GM13977 (cell line): ENCODE measurements at regions not wholly inside any gene's neighbourhood (a gene's known extent, or its start where the extent isn't known, plus 50 kb on each side); places are given as distances from the start of the nearest gene placed in this dataset.
A peak's percentile ranks its signal among the peaks of the same experiment; 100 is the strongest.

ENCODE experiments used
- DNase-seq: peaks from one replicate; pipeline ENCODE4 v3.0.0; 2012; ENCODE audit warnings: low spot score
- in situ Hi-C: fragments of 300-500 bp; cut with MboI; formaldehyde crosslinking; loops from one replicate; pipeline ENCODE4 v1.12.0; 2022; ENCODE audit warnings: low sequenced_read_pairs, low pct_unique_long_range_greater_than_20kb, mixed read lengths, inconsistent platforms; ENCODE audit not compliant: unreplicated experiment
- TF ChIP-seq, protein P1 (sequence below): IDR thresholded peaks from 2 replicates; pipeline ENCODE4 v1.5.1; 2012; ENCODE audit warnings: mild to moderate bottlenecking, control low read depth; ENCODE audit not compliant: insufficient read depth; ENCODE audit errors: extremely low read depth, missing control alignments

- TF ChIP-seq, protein P1, sequence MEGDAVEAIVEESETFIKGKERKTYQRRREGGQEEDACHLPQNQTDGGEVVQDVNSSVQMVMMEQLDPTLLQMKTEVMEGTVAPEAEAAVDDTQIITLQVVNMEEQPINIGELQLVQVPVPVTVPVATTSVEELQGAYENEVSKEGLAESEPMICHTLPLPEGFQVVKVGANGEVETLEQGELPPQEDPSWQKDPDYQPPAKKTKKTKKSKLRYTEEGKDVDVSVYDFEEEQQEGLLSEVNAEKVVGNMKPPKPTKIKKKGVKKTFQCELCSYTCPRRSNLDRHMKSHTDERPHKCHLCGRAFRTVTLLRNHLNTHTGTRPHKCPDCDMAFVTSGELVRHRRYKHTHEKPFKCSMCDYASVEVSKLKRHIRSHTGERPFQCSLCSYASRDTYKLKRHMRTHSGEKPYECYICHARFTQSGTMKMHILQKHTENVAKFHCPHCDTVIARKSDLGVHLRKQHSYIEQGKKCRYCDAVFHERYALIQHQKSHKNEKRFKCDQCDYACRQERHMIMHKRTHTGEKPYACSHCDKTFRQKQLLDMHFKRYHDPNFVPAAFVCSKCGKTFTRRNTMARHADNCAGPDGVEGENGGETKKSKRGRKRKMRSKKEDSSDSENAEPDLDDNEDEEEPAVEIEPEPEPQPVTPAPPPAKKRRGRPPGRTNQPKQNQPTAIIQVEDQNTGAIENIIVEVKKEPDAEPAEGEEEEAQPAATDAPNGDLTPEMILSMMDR: no peak
- in situ Hi-C loops: no loop called here
- no peak for DNase-seq
Measured at GRCh38 chr21:23881783-23882182, 1725.5 kb downstream of the MRPL39 start.

- TF ChIP-seq, protein P1: no peak
- in situ Hi-C loops: no loop called here
- no peak for DNase-seq
Measured at GRCh38 chr21:23876925-23877558, 1730.2 kb downstream of the MRPL39 start.

DNA sequence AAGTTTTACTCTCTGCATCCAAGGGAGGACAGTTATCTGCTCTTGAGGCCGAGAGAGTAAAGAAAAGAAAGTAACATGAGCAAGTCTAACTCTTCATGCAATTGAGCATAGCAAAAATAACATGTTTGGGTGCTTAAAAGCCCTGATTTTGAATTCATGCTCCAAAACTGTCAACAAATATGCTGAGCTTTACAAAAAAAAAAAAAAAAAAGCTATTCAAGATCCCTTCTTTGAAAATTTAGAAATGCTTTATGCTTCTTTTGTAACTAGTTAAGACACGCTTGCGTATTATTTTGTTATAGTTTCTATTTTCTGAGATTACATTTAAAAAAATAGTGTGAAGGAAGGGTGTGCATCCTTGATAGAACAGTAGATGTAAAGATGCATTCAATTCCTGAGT is 1733.0 kb downstream of the MRPL39 start:
- TF ChIP-seq, protein P1: no peak
- in situ Hi-C loops: no loop called here
- DNase-seq: no peak

GRCh38 chr21:23861911-23862504 is 1745.3 kb downstream of the MRPL39 start:
- no peak for DNase-seq
- TF ChIP-seq, protein P1: no peak
- in situ Hi-C loops: no loop called here

- in situ Hi-C loops: no loop called here
- DNase-seq: no peak
- TF ChIP-seq, protein P1: no peak
Measured at GRCh38 chr21:23858878-23859277, 1748.4 kb downstream of the MRPL39 start.

- TF ChIP-seq, protein P1: peak; percentile 53
- DNase-seq: peak; percentile 17
- in situ Hi-C loops: no loop called here
Measured at GRCh38 chr21:23853796-23854379, 1753.4 kb downstream of the MRPL39 start.
